Hepatocyte (in vitro differentiated cells): ENCODE measurements at regions not wholly inside any gene's neighbourhood (a gene's known extent, or its start where the extent isn't known, plus 50 kb on each side); places are given as distances from the start of the nearest gene placed in this dataset.
"Not testable (repeated sequence)": the region's sequence is repeated elsewhere in the genome, so short reads cannot be mapped to it uniquely, and the experiment has no call there.

Experiments used
- CTCF ChIP-seq: fragments of 200-600 bp; sonication (generic); IDR thresholded peaks from 2 replicates; pipeline ENCODE4 v1.5.1; 2016; ENCODE audit warnings: antibody characterized with exemption, mild to moderate bottlenecking; ENCODE audit not compliant: poor library complexity
- EZH2 ChIP-seq: fragments of 200-600 bp; sonication (generic); IDR thresholded peaks from 2 replicates; pipeline ENCODE4 v1.6.1; 2016; ENCODE audit warnings: antibody characterized with exemption, mild to moderate bottlenecking, borderline replicate concordance

- not testable (repeated sequence) for TF ChIP-seq EZH2, CTCF
Measured at GRCh38 chrX:909068-909467, 278.5 kb downstream of the SHOX start.
